ENCODE measurements at regions not wholly inside any gene's neighbourhood (a gene's known extent, or its start where the extent isn't known, plus 50 kb on each side); places are given as distances from the start of the nearest gene placed in this dataset.

- TF ChIP-seq CTCF (IDR thresholded peaks at IDR 0.05) (no peak), POLR2A (IDR thresholded peaks at IDR 0.05) (no peak), POLR2AphosphoS5 (IDR thresholded peaks at IDR 0.05) (no peak)
Measured at GRCh38 chr18:42578792-42579191, 536.7 kb downstream of the RIT2 start.
